ENCODE measurements at regions not wholly inside any gene's neighbourhood (a gene's known extent, or its start where the extent isn't known, plus 50 kb on each side); places are given as distances from the start of the nearest gene placed in this dataset.

DNA sequence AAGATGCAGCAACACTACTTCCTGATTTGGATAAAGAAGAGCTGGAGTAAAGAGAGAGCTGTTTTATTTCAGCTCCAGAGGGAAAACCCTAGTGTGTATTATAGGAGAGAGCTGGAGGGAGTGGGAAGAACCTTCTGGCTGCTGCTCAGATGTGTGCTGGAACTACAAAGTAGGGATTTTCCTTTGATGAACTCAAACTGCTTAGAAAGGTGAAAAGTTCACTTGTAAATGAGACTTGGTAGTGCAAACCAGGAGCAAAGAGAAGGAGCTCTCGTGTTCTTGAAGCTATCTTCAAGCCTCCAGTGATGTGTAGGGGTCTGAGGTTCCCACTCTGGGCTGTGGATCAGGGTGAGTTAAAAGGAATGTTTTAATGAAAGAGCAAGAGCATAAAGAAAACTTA is 110.4 kb downstream of the EDEM1 start:
- Mint-ChIP-seq H3K4me1 (no peaks in the 10 kb centered on the region), H3K9me3 (peaks cover 6% of the 10 kb centered on the region), H3K27ac (no peak overlapping the region), H3K4me3 (no peak overlapping the region), H3K27me3 (peaks cover 2% of the 10 kb centered on the region), H3K36me3 (no peaks in the 10 kb centered on the region)

- Mint-ChIP-seq H3K27ac (no peak overlapping the region), H3K4me3 (no peak overlapping the region), H3K4me1 (no peaks in the 10 kb centered on the region)
These were observed 110.9 kb downstream of the EDEM1 start for GRCh38 chr3:5298453-5298852.

DNA sequence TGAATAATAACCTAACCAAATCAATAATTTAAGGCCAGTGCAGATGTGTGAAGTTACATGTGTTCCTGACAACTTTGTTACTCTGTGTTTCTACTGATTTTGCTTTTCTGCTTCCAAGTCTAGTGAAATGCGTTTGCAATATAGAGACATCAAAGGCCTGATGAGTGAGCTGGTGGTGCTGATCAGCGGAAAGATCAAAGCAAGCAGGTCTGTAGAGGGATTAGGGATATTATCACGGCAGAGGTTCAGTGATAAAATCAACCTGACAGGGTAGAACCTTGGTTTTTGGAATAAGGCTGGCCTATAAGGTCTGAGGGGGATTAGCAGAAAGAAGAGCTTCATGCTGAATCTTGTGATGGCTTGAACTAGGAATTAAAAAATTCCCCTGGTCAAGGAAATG is 111.7 kb downstream of the EDEM1 start:
- Mint-ChIP-seq H3K27me3 (no peaks in the 10 kb centered on the region), H3K9me3 (peaks cover 6% of the 10 kb centered on the region), H3K4me1 (no peaks in the 10 kb centered on the region), H3K4me3 (no peak overlapping the region), H3K27ac (no peak overlapping the region), H3K36me3 (no peaks in the 10 kb centered on the region)

More at GRCh38 chr3:5298453-5298852, 110.9 kb downstream of the EDEM1 start:
- H3K27me3 Mint-ChIP-seq: peaks cover under 1% of the 10 kb centered on the region
- peaks cover 6% of the 10 kb centered on the region for H3K9me3 Mint-ChIP-seq
- H3K36me3 Mint-ChIP-seq: no peaks in the 10 kb centered on the region

DNA sequence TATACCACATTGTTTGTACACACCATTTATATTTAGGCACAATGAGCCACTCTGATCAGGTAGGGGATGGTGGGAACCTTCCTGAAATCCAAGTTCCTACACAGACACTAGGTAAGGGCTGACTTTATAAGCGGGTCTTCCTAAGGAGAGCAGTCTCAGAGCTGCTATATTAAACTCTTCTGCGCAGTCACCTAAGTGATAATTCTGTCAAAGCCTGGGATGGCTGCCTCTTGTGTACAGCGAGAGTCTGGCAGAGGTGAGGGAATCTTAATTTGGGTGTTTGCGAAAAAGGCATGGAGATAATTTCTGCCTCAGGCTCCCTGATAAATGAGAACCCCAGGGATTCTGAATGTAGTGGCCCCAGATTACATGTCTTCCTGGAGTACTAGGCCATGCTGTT is 113.1 kb downstream of the EDEM1 start:
- H3K9me3 Mint-ChIP-seq: peaks cover 3% of the 10 kb centered on the region
- H3K27me3 Mint-ChIP-seq: no peaks in the 10 kb centered on the region
- H3K4me3 Mint-ChIP-seq: no peak overlapping the region
- no peaks in the 10 kb centered on the region for H3K4me1 Mint-ChIP-seq
- no peak overlapping the region for H3K27ac Mint-ChIP-seq
- H3K36me3 Mint-ChIP-seq: no peaks in the 10 kb centered on the region

DNA sequence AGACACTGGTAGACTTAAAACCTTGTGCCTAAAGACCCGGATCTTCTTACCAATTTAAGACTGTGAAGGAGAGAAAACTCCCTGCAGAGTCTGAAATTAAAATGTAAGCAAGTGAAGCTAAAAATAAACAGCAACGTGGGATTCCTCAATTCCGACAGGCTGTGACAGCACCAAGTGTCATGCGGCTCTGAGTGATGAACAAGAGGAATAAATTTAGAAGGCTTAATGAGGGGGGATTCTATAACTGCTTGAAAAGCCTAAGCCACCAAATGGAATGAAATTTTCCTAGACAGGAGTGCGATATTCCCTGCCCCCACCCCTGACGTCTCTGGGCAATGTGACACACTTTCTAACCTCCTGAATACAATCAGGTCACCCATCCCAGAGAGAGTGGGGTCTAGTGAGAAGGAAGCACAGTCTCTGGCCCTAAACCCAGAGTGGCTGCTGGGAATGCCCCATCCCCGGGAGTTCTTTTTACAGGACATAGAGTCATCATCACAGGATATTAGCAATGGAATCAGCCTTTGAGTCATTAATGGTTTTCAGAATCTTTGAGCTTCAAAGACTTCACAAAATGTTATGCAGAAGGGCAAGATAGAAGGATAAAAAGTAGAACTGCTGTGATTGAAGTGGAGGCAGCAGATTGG is 114.3 kb downstream of the EDEM1 start:
- H3K4me3 Mint-ChIP-seq: no peak overlapping the region
- no peaks in the 10 kb centered on the region for H3K27me3 Mint-ChIP-seq
- H3K36me3 Mint-ChIP-seq: no peaks in the 10 kb centered on the region
- no peak overlapping the region for H3K27ac Mint-ChIP-seq
- no peaks in the 10 kb centered on the region for H3K9me3 Mint-ChIP-seq
- H3K4me1 Mint-ChIP-seq: no peaks in the 10 kb centered on the region

DNA sequence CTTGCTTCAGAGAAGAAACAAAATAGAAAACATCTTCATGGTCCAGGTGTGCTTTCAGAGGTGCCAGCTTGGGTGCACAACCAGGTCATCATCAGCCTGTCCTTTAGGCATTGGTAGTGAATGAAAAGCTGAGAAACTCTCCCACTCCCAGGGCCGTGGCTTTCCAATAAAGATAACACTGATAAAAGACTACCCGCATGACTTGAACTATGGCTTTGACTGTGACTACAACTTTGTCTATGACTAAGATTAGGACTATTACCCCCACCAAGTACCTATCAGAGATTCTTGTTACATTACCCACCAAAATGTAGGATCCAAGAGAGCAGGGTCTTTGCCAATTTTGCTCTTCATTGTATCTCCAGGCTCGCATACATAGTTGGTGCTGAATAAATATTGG is 115.2 kb downstream of the EDEM1 start:
- Mint-ChIP-seq H3K27ac (no peak overlapping the region), H3K36me3 (no peaks in the 10 kb centered on the region), H3K9me3 (no peaks in the 10 kb centered on the region), H3K27me3 (no peaks in the 10 kb centered on the region), H3K4me1 (no peaks in the 10 kb centered on the region), H3K4me3 (no peak overlapping the region)

GRCh38 chr3:5304188-5304587 is 116.7 kb downstream of the EDEM1 start:
- Mint-ChIP-seq H3K4me1 (no peaks in the 10 kb centered on the region), H3K36me3 (no peaks in the 10 kb centered on the region), H3K27me3 (no peaks in the 10 kb centered on the region), H3K27ac (no peak overlapping the region), H3K4me3 (no peak overlapping the region), H3K9me3 (no peaks in the 10 kb centered on the region)

DNA sequence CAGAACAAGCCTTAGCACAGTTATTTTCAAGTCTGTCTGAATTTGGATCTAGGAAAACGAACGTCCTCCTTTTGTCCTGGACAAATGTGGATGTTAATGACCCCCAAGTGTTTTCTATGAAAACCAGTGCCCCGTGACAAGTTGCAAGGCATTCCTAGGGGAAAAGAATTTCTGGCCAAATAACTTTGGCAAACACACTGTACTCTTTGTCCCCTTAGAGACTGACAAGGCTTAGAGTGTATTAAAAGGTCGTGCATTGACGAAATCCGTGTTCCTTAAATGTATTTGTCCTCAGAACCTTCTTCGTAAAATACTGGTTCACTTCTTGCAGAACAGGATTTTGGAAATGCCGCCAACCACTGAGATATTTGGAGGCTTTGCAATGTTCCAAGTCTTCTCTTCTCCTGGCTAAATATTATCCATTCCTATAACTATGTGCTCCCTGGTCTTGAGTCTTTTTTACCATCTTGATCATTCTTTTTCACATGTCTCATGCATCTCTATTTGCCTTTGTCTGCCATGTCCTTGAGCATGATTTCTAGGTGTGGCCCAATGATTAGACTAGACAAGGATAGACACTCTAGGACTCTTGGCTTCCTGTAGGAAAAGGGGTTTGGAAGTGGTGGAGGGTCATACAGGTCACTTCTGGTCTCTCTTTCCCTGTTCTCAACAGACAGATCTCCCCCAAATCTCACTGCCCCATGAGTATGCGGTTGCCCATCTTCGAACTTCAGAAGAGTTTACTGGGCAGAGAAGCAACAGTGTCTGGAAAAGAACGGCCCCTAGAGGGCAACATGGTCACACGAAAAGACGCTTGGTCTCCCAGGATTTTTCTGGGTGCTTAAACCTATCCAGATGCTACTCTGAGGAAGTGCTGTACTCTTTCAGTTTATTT is 117.5 kb downstream of the EDEM1 start:
- Mint-ChIP-seq H3K27ac (no peak overlapping the region), H3K4me3 (no peak overlapping the region)

DNA sequence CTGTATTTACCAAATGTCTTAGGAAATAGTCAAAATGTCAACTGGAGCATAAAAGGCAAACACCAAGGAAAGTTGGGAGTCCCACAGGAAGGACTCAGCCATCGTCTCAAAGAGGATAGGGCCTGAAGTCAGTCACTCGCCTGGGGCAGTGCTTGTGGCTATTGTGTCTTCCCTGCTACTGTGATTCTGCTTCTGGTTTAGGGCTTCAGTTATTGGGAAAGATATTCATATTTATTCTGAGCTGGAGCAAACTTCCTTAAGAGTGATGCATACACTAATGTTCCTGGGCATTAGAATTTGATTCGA is 118.1 kb downstream of the EDEM1 start:
- Mint-ChIP-seq H3K4me3 (no peak overlapping the region), H3K27me3 (no peaks in the 10 kb centered on the region), H3K4me1 (no peaks in the 10 kb centered on the region), H3K9me3 (no peaks in the 10 kb centered on the region), H3K27ac (no peak overlapping the region), H3K36me3 (no peaks in the 10 kb centered on the region)

More for the DNA sequence above, 117.5 kb downstream of the EDEM1 start:
- no peaks in the 10 kb centered on the region for H3K4me1 Mint-ChIP-seq
- H3K9me3 Mint-ChIP-seq: no peaks in the 10 kb centered on the region
- H3K27me3 Mint-ChIP-seq: no peaks in the 10 kb centered on the region
- no peaks in the 10 kb centered on the region for H3K36me3 Mint-ChIP-seq

DNA sequence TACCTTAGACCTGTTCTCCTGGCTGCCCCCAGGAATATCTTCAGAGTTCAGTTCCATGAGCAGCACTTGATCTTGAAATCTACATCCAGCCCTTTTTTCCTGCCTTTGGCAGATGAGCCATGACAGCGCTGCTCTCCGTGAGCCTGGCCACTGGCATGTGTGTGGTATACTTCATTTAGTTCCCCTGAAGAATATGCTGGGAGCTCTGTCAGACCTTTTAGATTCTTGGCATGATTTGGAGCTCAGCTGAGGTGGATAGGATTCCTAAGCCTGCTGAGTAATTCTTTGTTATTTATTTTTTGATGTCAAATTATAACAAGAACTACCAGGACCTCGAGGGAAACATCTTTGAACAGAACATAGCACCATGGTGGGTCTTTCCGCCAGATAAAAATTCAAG is 121.7 kb downstream of the EDEM1 start:
- Mint-ChIP-seq H3K27me3 (no peaks in the 10 kb centered on the region), H3K9me3 (no peaks in the 10 kb centered on the region), H3K27ac (no peak overlapping the region), H3K36me3 (no peaks in the 10 kb centered on the region), H3K4me3 (no peak overlapping the region), H3K4me1 (no peaks in the 10 kb centered on the region)

DNA sequence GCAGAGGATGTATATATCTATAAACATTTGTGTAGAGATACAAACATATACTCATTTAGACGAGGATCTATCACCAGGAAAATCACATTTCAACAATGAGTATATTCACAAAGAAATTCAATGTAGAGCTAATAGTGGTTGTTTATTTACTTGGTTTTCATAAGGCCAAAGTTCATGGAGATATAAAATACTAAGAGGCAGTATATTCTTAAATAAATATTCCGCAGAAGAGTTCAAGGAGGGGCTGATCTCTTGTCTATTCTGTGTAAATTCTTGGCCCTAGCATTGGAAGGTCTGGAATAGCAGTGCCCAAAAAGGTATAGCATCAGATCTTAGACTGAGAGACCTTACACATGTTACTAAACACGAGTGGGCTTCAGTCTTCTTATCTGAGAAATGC is 122.1 kb downstream of the EDEM1 start:
- Mint-ChIP-seq H3K9me3 (no peaks in the 10 kb centered on the region), H3K36me3 (no peaks in the 10 kb centered on the region), H3K27me3 (no peaks in the 10 kb centered on the region), H3K4me3 (no peak overlapping the region), H3K4me1 (no peaks in the 10 kb centered on the region), H3K27ac (no peak overlapping the region)

- no peaks in the 10 kb centered on the region for H3K27me3 Mint-ChIP-seq
These were observed 123.0 kb downstream of the EDEM1 start for GRCh38 chr3:5310509-5310908.

GRCh38 chr3:5312290-5312689 is 124.8 kb downstream of the EDEM1 start:
- Mint-ChIP-seq H3K36me3 (no peaks in the 10 kb centered on the region), H3K27ac (no peak overlapping the region), H3K27me3 (no peaks in the 10 kb centered on the region), H3K4me1 (no peaks in the 10 kb centered on the region), H3K9me3 (no peaks in the 10 kb centered on the region), H3K4me3 (no peak overlapping the region)

More at GRCh38 chr3:5310509-5310908, 123.0 kb downstream of the EDEM1 start:
- Mint-ChIP-seq H3K4me1 (no peaks in the 10 kb centered on the region), H3K36me3 (no peaks in the 10 kb centered on the region), H3K4me3 (no peak overlapping the region), H3K9me3 (no peaks in the 10 kb centered on the region), H3K27ac (no peak overlapping the region)

GRCh38 chr3:5314897-5315296 is 127.4 kb downstream of the EDEM1 start:
- no peak overlapping the region for H3K4me3 Mint-ChIP-seq
- H3K9me3 Mint-ChIP-seq: no peaks in the 10 kb centered on the region
- no peaks in the 10 kb centered on the region for H3K36me3 Mint-ChIP-seq
- H3K4me1 Mint-ChIP-seq: no peaks in the 10 kb centered on the region
- no peak overlapping the region for H3K27ac Mint-ChIP-seq
- H3K27me3 Mint-ChIP-seq: peaks cover 2% of the 10 kb centered on the region

- peaks cover 2% of the 10 kb centered on the region for H3K36me3 Mint-ChIP-seq
- H3K4me3 Mint-ChIP-seq: no peak overlapping the region
- no peaks in the 10 kb centered on the region for H3K9me3 Mint-ChIP-seq
- H3K27me3 Mint-ChIP-seq: peaks cover 3% of the 10 kb centered on the region
- H3K4me1 Mint-ChIP-seq: no peaks in the 10 kb centered on the region
- H3K27ac Mint-ChIP-seq: no peak overlapping the region
These were observed 130.1 kb downstream of the EDEM1 start for GRCh38 chr3:5317557-5317956.

- Mint-ChIP-seq H3K27me3 (peaks cover 4% of the 10 kb centered on the region), H3K4me3 (no peak overlapping the region), H3K4me1 (no peaks in the 10 kb centered on the region), H3K9me3 (no peaks in the 10 kb centered on the region), H3K27ac (no peak overlapping the region), H3K36me3 (peaks cover 2% of the 10 kb centered on the region)
These were observed 131.9 kb downstream of the EDEM1 start for GRCh38 chr3:5319454-5319853.
